Neuronal stem cell (in vitro differentiated cells): ENCODE measurements at regions not wholly inside any gene's neighbourhood (a gene's known extent, or its start where the extent isn't known, plus 50 kb on each side); places are given as distances from the start of the nearest gene placed in this dataset.
A peak's percentile ranks its signal among the peaks of the same experiment; 100 is the strongest.

Experiments used
- DNase-seq: peaks from one replicate; pipeline ENCODE4 v3.0.0-alpha.2; 2013; ENCODE audit warnings: low spot score
- H2AFZ ChIP-seq: one replicate; pipeline ENCODE4 v1.6.1; 2013; ENCODE audit warnings: mild to moderate bottlenecking, low read length, inconsistent platforms
- H2AK5ac ChIP-seq: 2 replicates; pipeline ENCODE4 v1.6.1; 2013; ENCODE audit warnings: low read depth, mild to moderate bottlenecking, inconsistent platforms, low read length, moderate library complexity, mixed read lengths
- H2BK120ac ChIP-seq: 2 replicates; pipeline ENCODE4 v1.6.1; 2013; ENCODE audit warnings: low read depth, mild to moderate bottlenecking, inconsistent platforms, low read length, moderate library complexity, mixed read lengths
- H2BK12ac ChIP-seq: one replicate; pipeline ENCODE4 v1.6.1; 2013; ENCODE audit warnings: low read length, inconsistent platforms
- H2BK15ac ChIP-seq: 2 replicates; pipeline ENCODE4 v1.6.1; 2013; ENCODE audit warnings: mild to moderate bottlenecking, low read length, inconsistent platforms, mixed read lengths
- H2BK5ac ChIP-seq: one replicate; pipeline ENCODE4 v1.6.1; 2013; ENCODE audit warnings: inconsistent platforms, mild to moderate bottlenecking, low read length, moderate library complexity
- H3K14ac ChIP-seq: one replicate; pipeline ENCODE4 v1.6.1; 2013; ENCODE audit warnings: low read length, inconsistent platforms
- H3K18ac ChIP-seq: 2 replicates; pipeline ENCODE4 v1.6.1; 2013; ENCODE audit warnings: low read length, inconsistent platforms
- H3K23ac ChIP-seq: 2 replicates; pipeline ENCODE4 v1.6.1; 2013; ENCODE audit warnings: low read depth, mild to moderate bottlenecking, mixed read lengths, low read length, inconsistent platforms; ENCODE audit not compliant: poor library complexity
- H3K27ac ChIP-seq: replicated peaks from 3 replicates; pipeline ENCODE4 v1.5.1; 2013; ENCODE audit warnings: low read length, inconsistent platforms
- H3K27me3 ChIP-seq, 3 experiments: 2 replicates each; pipeline ENCODE4 v1.6.1; 2013; ENCODE audit warnings: low read length in 3 of 3, mild to moderate bottlenecking in 2 of 3, inconsistent platforms in 1 of 3, low read depth in 1 of 3, mixed read lengths in 1 of 3, moderate library complexity in 1 of 3; ENCODE audit not compliant: control insufficient read depth in 3 of 3, insufficient read depth in 3 of 3
- H3K36me3 ChIP-seq, 2 donors: replicated peaks in 1 of 2; 2 replicates each; pipeline ENCODE4 v1.6.1; 2013; ENCODE audit warnings: low read length in 2 of 2; ENCODE audit not compliant: control insufficient read depth in 2 of 2, insufficient read depth in 2 of 2
- H3K4ac ChIP-seq: 2 replicates; pipeline ENCODE4 v1.6.1; 2013; ENCODE audit warnings: inconsistent platforms, mild to moderate bottlenecking, low read length, moderate library complexity
- H3K4me1 ChIP-seq, 2 donors: 1 replicate in 1 of 2; 2 replicates in 1 of 2; pipeline ENCODE4 v1.6.1; 2013; ENCODE audit warnings: low read length in 2 of 2, low read depth in 1 of 2; ENCODE audit not compliant: control insufficient read depth in 2 of 2, insufficient read depth in 1 of 2
- H3K4me2 ChIP-seq: one replicate; pipeline ENCODE4 v1.6.1; 2013; ENCODE audit warnings: mild to moderate bottlenecking, low read length, inconsistent platforms; ENCODE audit not compliant: insufficient read depth, poor library complexity, severe bottlenecking
- H3K4me3 ChIP-seq, 2 donors: 2 replicates each; pipeline ENCODE4 v1.5.1; 2013; ENCODE audit warnings: low read length in 2 of 2, mild to moderate bottlenecking in 2 of 2, inconsistent platforms in 1 of 2, moderate library complexity in 1 of 2
- H3K79me1 ChIP-seq: one replicate; pipeline ENCODE4 v1.6.1; 2013; ENCODE audit warnings: low read depth, mild to moderate bottlenecking, inconsistent platforms, low read length, moderate library complexity
- H3K9ac ChIP-seq: one replicate; pipeline ENCODE4 v1.6.1; 2013; ENCODE audit warnings: mild to moderate bottlenecking, low read depth, low read length, inconsistent platforms; ENCODE audit not compliant: poor library complexity
- H3K9me3 ChIP-seq, 2 donors: replicated peaks in 1 of 2; 2 replicates each; pipeline versions ENCODE3 to v1.6.1; 2013; ENCODE audit warnings: low read length in 2 of 2, mild to moderate bottlenecking in 2 of 2, inconsistent platforms in 1 of 2, low read depth in 1 of 2, mixed read lengths in 1 of 2, moderate library complexity in 1 of 2; ENCODE audit not compliant: control insufficient read depth in 2 of 2, insufficient read depth in 1 of 2
- H4K8ac ChIP-seq: one replicate; pipeline ENCODE4 v1.6.1; 2013; ENCODE audit warnings: low read depth, mild to moderate bottlenecking, inconsistent platforms, low read length, moderate library complexity
- H4K91ac ChIP-seq: one replicate; pipeline ENCODE4 v1.6.1; 2013; ENCODE audit warnings: low read length, low read depth, mild to moderate bottlenecking, inconsistent platforms; ENCODE audit not compliant: poor library complexity
- WGBS, 2 donors: extraction: QIAGEN DNeasy Blood & Tissue Kit; methylation state at CpG; one replicate each; pipeline ENCODE4 v1.1.7; 2013; ENCODE audit warnings: missing lambda C conversion rate in 2 of 2, mixed read lengths in 1 of 2; ENCODE audit not compliant: insufficient read length in 2 of 2, insufficient replicate concordance in 1 of 2; ENCODE audit errors: extremely low coverage in 2 of 2; 5-methylcytosine and 5-hydroxymethylcytosine counted together

DNA sequence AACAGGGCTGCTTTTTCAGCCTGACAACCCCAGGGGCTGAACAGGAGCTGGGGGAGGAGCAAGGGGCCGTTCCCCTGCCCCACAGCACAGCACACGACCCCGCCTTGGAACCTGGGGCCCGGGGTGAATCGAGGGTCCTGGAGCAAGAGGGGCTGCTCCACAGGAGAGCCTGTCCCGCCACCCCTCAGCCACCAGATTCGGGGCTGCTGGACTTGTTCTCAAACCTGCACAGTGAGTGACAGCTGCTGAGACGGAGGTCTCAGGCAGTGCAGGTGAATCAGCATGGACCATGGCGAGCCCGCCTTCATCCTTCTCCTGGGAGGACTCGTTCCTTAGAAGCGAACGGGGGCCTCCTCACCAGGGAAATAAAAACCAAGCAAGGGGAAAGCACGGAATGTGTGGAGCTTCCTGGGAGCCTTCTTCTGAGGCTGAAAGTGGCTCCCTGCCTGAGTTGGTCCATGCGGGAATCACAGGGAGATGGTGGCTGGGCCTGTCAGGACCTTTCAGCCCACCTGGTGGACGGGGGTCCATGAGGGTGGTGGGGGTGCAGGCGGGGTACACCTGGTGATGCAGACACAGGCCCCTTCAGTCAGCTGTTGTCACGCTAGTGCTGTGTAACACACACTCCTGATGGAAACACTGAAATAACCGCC is 125.4 kb downstream of the SIK1 start:
- H2BK5ac ChIP-seq: peak overlapping the region; percentile 46
- H3K18ac ChIP-seq: peak overlapping the region; percentile 94
- peak overlapping the region; percentile 65 for H4K8ac ChIP-seq
- peaks cover 2% of the 10 kb centered on the region for H3K79me1 ChIP-seq
- H3K14ac ChIP-seq: peak overlapping the region; percentile 98
- peak overlapping the region; percentile 95 for H2AK5ac ChIP-seq
- no peak overlapping the region for H3K9ac ChIP-seq
- DNase-seq: no peak
- peak overlapping the region; percentile 2 for H3K4ac ChIP-seq
- peaks cover 3 to 7% of the 10 kb centered on the region in 2 donors for H3K4me1 ChIP-seq
- no peak overlapping the region for H3K4me2 ChIP-seq
- no CpG with 5 or more reads among the region's 19 CpGs for WGBS, 2 donors
- peak overlapping the region; percentile 89 for H2BK15ac ChIP-seq
- no peak overlapping the region for H3K27ac ChIP-seq
- peak overlapping the region; percentile 93 for H2BK12ac ChIP-seq
- peak overlapping the region; percentile 75 for H2BK120ac ChIP-seq
- H4K91ac ChIP-seq: peak overlapping the region; percentile 96
- H3K9me3 ChIP-seq: peaks cover 0 to 3% of the 10 kb centered on the region in 2 donors
- H3K27me3 ChIP-seq: no peaks in the 10 kb centered on the region
- peak overlapping the region; percentile 85 for H3K23ac ChIP-seq
- H2AFZ ChIP-seq: peak overlapping the region; percentile 54
- H3K4me3 ChIP-seq: no peak overlapping the region
- no peaks in the 10 kb centered on the region for H3K36me3 ChIP-seq

DNA sequence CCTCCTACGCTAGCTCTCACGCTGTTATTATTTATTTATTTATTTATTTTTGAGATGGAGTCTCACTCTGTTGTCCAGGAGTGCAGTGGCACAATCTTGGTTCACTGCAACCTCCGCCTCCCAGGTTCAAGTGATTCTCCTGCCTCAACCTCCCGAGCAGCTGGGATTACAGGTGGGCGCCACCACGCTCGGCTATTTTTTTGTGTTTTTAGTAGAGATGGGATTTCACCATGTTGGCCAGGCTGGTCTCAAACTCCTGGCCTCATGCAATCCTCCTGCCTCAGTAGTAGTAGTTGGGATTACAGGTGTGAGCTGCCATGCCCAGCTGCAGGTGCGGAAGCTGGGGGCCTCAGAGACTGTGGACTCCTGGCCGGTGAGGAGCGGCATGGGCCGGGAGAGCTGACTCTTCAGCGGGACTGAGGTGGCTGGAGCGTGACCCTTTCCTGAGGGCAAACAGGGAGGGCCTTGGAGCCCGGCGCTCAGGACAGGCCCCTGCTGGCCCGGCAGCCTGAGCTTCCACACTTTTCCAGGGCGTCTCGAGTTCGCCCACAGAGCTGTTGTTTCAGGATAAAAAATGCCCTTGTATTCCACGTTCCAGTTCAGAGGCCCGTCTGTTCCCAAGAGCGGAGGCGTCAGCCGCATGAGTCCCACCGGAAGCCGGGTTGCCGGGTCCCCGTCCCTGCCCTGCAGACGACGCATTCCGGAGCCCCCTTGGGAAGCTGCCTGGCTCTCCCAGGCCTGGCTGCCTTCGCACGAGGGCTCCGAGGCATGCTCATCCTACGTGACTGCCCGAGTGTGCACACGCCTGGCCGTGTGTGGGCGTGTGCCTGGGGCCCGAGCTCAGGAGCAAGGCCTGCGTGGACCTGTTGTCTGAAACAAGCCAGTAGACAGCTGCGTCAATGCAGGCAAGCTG is 126.2 kb downstream of the SIK1 start:
- peaks cover 2% of the 10 kb centered on the region for H3K79me1 ChIP-seq
- H4K8ac ChIP-seq: peak overlapping the region; percentile 65
- peaks cover 0 to 3% of the 10 kb centered on the region in 2 donors for H3K9me3 ChIP-seq
- peaks cover 3 to 7% of the 10 kb centered on the region in 2 donors for H3K4me1 ChIP-seq
- no peaks in the 10 kb centered on the region for H3K36me3 ChIP-seq
- H3K27ac ChIP-seq: no peak overlapping the region
- peak overlapping the region; percentile 74 for H2BK120ac ChIP-seq
- H2BK12ac ChIP-seq: peak overlapping the region; percentile 93
- peak overlapping the region; percentile 94 for H3K18ac ChIP-seq
- H3K4me3 ChIP-seq: no peak overlapping the region
- H2BK15ac ChIP-seq: peak overlapping the region; percentile 89
- no peak for DNase-seq
- H3K4ac ChIP-seq: peak overlapping the region; percentile 37
- peak overlapping the region; percentile 95 for H2AK5ac ChIP-seq
- H3K14ac ChIP-seq: peak overlapping the region; percentile 98
- WGBS, 2 donors: no CpG with 5 or more reads among the region's 42 CpGs
- H2BK5ac ChIP-seq: peak overlapping the region; percentile 35
- no peak overlapping the region for H3K9ac ChIP-seq
- no peaks in the 10 kb centered on the region for H3K27me3 ChIP-seq
- peak overlapping the region; percentile 96 for H4K91ac ChIP-seq
- H3K23ac ChIP-seq: peak overlapping the region; percentile 65
- H2AFZ ChIP-seq: peak overlapping the region; percentile 54
- no peak overlapping the region for H3K4me2 ChIP-seq

DNA sequence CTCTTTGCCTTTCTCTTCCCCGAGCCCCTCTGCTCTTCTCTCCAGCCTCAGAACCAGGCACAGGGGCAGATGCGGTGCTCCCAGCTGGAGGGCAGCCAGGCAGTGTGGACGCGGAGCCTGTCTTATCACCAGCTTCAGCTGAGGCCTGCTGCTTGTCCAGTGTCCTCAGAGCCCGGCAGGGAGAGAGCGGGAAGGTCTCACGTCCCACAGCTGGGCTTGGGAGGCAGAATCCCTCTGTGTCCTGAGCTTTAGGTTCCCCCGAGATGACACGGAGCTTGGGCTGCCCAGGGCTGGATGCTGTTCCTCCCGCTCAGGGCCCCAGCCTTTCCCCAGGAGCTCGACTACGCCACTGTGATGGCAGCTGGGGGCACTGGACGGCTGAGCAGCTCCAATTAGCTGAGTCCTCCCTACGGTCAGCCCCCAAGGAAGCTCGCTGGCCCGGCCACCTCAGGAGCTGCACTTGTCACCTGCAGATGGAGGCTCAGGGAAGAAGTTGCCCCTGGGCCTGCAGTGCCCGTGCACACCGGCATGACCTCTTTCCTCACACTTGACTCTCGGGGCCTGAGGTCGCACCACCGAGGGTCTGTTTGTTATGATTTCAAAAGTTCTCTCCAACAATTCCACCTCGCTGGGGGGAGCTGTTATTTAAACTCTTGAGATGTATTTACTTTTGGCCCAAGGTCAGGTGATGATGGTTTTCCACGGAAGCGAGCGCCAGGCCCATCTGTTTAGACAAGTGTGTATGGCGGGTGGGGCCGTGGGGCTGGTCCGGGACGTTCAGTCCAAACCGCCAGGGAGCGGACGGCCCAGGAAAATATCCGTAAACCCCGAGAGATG is 127.3 kb downstream of the SIK1 start:
- H2BK12ac ChIP-seq: peak overlapping the region; percentile 0
- H3K4me1 ChIP-seq: peaks cover 3 to 7% of the 10 kb centered on the region in 2 donors
- no peaks in the 10 kb centered on the region for H3K27me3 ChIP-seq
- peaks cover 2% of the 10 kb centered on the region for H3K79me1 ChIP-seq
- DNase-seq: no peak
- no peak overlapping the region for H2BK5ac ChIP-seq
- H2BK15ac ChIP-seq: peak overlapping the region; percentile 54
- H3K4ac ChIP-seq: no peak overlapping the region
- no peak overlapping the region for H4K91ac ChIP-seq
- H3K23ac ChIP-seq: no peak overlapping the region
- H3K14ac ChIP-seq: peak overlapping the region; percentile 14
- no peak overlapping the region for H3K27ac ChIP-seq
- H3K9ac ChIP-seq: no peak overlapping the region
- WGBS, 2 donors: no CpG with 5 or more reads among the region's 34 CpGs
- H3K9me3 ChIP-seq: peaks cover 3 to 5% of the 10 kb centered on the region in 2 donors
- no peak overlapping the region for H3K4me2 ChIP-seq
- H2AFZ ChIP-seq: no peak overlapping the region
- H3K4me3 ChIP-seq: no peak overlapping the region
- peak overlapping the region; percentile 79 for H2AK5ac ChIP-seq
- H2BK120ac ChIP-seq: no peak overlapping the region
- H3K18ac ChIP-seq: peak overlapping the region; percentile 65
- no peaks in the 10 kb centered on the region for H3K36me3 ChIP-seq
- H4K8ac ChIP-seq: peak overlapping the region; percentile 8
